ENCODE measurements at regions not wholly inside any gene's neighbourhood (a gene's known extent, or its start where the extent isn't known, plus 50 kb on each side); places are given as distances from the start of the nearest gene placed in this dataset.

DNA sequence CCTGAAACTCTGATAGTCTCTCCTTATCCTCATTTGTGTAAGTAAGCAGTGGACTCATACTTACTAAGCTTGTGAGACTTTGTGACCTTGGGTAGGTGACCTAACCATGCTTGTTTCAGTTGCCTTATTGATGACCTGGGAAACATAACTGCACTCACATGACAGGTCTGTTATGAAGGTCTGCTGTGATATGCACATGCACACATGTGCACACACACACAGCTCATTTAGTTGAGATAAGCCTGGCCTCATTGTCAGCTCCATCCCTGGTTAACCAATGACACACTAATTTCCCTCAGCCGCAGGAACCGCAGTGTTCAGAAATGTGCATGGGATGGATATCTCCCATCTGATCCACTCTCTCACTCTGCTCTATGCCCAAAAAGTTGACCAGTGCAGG is 177.2 kb downstream of the GPAM start:
- ATAC-seq (ENCODE audit: low read depth) (no peak), DNase-seq (no peak)
- no peaks in the 10 kb centered on the region for H3K4me1 Mint-ChIP-seq
- no peak overlapping the region for H3K27ac Mint-ChIP-seq
- H3K4me3 Mint-ChIP-seq = no peak overlapping the region
- no peaks in the 10 kb centered on the region for H3K9me3 Mint-ChIP-seq
- no peaks in the 10 kb centered on the region for H3K27me3 Mint-ChIP-seq
- POLR2A ChIA-PET = no interaction called here
- no peaks in the 10 kb centered on the region for H3K36me3 Mint-ChIP-seq

DNA sequence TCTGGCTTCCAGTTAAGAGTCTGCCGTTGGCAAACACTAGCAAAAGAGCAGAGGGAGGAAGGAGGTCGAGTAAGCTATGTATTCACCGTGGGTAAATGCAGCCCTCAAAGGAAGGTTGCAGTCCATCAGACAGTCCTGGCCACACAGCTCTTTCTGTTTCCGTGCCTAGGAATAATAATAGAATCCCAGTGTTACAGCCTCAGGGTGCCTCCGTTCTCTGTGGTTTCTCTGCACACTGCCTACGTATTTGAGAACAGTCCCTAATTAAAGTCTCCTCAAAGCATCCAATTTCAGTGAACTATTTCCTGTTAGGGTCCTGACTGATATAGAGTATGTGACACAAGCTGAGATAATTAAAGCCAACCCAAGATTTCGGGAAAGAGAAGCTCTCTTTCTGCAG is 176.7 kb downstream of the GPAM start:
- Mint-ChIP-seq H3K9me3 (no peaks in the 10 kb centered on the region), H3K4me3 (no peak overlapping the region), H3K36me3 (no peaks in the 10 kb centered on the region), H3K27ac (no peak overlapping the region), H3K27me3 (no peaks in the 10 kb centered on the region), H3K4me1 (no peaks in the 10 kb centered on the region)
- POLR2A ChIA-PET = no interaction called here
- ATAC-seq (ENCODE audit: low read depth) (no peak), DNase-seq (no peak)

DNA sequence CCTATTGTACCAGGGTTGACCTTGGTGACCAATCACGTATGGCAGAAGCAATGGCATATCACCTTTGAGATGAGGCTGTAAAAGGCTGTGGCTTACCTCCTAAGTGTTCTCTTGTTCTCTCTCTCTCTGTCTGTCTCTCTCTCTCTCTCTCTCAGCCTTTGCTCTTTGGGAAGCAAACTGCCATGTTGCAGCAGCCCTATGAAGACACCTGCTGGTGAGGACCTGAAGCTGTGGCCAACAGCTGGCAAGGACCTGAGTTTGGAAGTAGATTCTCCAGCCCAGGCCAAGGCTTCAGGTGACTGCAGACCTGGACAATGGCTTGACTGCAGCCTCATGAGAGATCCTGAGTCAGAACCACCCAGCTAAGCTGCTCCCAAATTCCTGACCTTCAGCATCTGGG is 161.4 kb downstream of the GPAM start:
- Mint-ChIP-seq H3K4me3 (no peak overlapping the region), H3K27me3 (no peaks in the 10 kb centered on the region), H3K4me1 (no peaks in the 10 kb centered on the region), H3K36me3 (no peaks in the 10 kb centered on the region), H3K9me3 (no peaks in the 10 kb centered on the region), H3K27ac (no peak overlapping the region)
- DNase-seq = no peak
- POLR2A ChIA-PET = no interaction called here
- ATAC-seq (ENCODE audit: low read depth) = no peak

DNA sequence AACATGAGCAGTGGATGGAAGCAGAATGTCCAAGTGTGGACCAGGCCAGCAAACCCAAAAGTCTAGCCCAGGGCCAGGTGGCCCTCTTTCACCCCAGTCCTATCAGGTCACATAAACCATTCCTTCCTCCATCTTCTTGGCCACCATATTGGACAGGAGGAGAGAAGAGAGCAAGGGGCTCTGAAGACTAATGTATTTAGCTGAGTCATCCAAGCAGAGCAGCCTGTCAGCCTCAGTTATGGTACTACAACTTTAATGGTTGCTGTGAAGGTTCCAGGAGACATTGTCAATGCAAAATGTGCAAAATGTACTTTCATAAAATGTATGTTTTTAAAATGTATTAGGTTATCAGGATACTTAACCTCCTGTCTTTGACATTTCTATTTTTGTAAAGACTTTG is 159.5 kb downstream of the GPAM start:
- Mint-ChIP-seq H3K36me3 (no peaks in the 10 kb centered on the region), H3K4me3 (no peak overlapping the region), H3K4me1 (no peaks in the 10 kb centered on the region), H3K27me3 (no peaks in the 10 kb centered on the region), H3K9me3 (peaks cover 2% of the 10 kb centered on the region), H3K27ac (no peak overlapping the region)
- ATAC-seq (ENCODE audit: low read depth) (no peak), DNase-seq (no peak)
- POLR2A ChIA-PET = no interaction called here

DNA sequence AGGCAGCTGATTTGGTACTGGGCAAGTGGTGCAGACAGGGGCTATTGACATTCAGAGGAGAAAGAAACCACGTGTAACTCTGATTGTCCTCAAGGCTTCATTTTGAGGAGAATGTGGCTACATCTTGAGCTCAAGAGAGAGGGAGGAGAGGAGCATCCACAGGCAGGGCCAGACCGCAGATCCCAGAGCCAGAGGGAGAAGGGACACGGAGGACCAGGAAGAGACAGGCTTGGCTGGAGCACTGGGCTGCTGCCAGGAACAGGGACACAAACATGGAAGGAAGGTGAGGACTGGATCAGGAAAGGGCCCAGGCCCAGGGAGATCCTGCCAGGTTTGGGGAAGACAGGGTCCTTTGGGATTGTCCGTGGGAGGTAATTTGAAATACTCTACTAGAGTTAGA is 158.3 kb downstream of the GPAM start:
- no peaks in the 10 kb centered on the region for H3K4me1 Mint-ChIP-seq
- H3K9me3 Mint-ChIP-seq = peaks cover 5% of the 10 kb centered on the region
- DNase-seq = no peak
- H3K27ac Mint-ChIP-seq = no peak overlapping the region
- H3K4me3 Mint-ChIP-seq = no peak overlapping the region
- H3K27me3 Mint-ChIP-seq = no peaks in the 10 kb centered on the region
- no peak for ATAC-seq (ENCODE audit: low read depth)
- POLR2A ChIA-PET = no interaction called here
- no peaks in the 10 kb centered on the region for H3K36me3 Mint-ChIP-seq

DNA sequence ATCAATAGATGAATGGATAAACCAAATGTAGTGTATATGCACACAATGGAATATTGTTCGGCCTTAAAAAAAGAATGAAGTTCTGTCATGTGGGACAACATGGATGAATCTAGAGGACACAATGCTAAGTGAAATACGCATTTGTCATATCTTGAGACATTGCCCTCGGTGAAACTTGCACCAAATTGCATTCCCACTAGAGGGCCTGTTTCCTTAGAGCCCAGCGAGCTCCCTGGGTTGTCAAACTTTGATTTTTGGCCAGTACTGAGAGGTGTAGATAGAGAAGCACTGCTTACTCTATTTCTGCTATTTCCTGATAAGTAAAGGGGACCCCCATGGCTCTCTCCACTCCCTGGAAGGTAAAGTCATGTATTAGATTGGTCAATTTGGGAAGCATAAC is 157.1 kb downstream of the GPAM start:
- no peaks in the 10 kb centered on the region for H3K4me1 Mint-ChIP-seq
- no peak overlapping the region for H3K27ac Mint-ChIP-seq

DNA sequence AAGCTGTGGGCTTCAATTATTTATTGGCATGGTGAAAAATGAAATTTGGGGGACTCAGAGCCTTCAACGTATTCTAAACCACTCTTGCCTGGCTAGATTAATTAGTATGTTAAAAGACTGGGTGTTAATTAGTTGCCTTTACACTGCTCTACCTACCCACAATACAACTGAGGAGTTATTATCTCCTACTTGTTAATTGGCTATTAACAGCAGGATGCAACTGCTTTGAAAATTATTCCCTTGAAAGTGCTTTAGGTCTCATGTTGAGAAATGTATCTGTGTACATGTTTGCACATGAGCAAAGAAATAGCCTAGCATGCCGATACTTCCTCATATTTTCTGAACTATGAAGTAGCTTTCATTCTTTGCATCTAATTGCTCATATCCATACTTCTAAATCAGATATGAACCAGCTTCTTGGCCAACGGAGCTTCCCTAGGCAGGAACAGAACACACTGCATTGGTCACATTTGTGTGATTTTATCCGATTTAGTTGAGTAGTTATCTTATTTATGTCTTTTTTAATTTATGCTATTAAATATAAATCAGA is 155.8 kb downstream of the GPAM start:
- no peak overlapping the region for H3K27ac Mint-ChIP-seq
- DNase-seq (no peak), ATAC-seq (ENCODE audit: low read depth) (no peak)
- no peaks in the 10 kb centered on the region for H3K36me3 Mint-ChIP-seq
- H3K27me3 Mint-ChIP-seq = no peaks in the 10 kb centered on the region
- no peaks in the 10 kb centered on the region for H3K4me1 Mint-ChIP-seq
- H3K9me3 Mint-ChIP-seq = peaks cover 7% of the 10 kb centered on the region
- no peak overlapping the region for H3K4me3 Mint-ChIP-seq
- POLR2A ChIA-PET = no interaction called here

More for the DNA sequence above, 157.1 kb downstream of the GPAM start:
- no peak overlapping the region for H3K4me3 Mint-ChIP-seq
- H3K36me3 Mint-ChIP-seq = no peaks in the 10 kb centered on the region
- POLR2A ChIA-PET = no interaction called here
- no peak for DNase-seq
- no peak for ATAC-seq (ENCODE audit: low read depth)
- no peaks in the 10 kb centered on the region for H3K27me3 Mint-ChIP-seq
- peaks cover 7% of the 10 kb centered on the region for H3K9me3 Mint-ChIP-seq

DNA sequence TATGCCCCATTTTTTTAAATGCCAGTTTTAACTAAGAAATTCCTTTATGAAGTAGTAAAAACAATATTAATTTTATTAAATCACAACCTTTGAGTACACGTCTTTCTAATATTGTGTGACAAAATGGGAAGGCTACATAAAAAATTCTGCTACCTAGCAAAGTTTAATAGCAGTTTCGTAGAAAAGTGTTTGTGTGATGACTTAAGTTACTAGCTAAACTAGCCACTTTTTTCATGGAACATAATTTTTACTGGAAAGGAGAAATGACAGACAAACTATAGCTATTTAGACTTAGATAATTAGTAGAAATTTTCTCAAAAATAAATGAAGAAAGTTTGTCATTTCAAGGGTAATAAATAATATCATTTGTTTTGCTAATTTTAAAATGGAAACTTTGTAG is 153.1 kb downstream of the GPAM start:
- Mint-ChIP-seq H3K9me3 (peaks cover 7% of the 10 kb centered on the region), H3K27me3 (no peaks in the 10 kb centered on the region), H3K4me1 (no peaks in the 10 kb centered on the region), H3K4me3 (no peak overlapping the region), H3K27ac (no peak overlapping the region), H3K36me3 (no peaks in the 10 kb centered on the region)
- ATAC-seq (ENCODE audit: low read depth) (no peak), DNase-seq (no peak)
- POLR2A ChIA-PET = no interaction called here

DNA sequence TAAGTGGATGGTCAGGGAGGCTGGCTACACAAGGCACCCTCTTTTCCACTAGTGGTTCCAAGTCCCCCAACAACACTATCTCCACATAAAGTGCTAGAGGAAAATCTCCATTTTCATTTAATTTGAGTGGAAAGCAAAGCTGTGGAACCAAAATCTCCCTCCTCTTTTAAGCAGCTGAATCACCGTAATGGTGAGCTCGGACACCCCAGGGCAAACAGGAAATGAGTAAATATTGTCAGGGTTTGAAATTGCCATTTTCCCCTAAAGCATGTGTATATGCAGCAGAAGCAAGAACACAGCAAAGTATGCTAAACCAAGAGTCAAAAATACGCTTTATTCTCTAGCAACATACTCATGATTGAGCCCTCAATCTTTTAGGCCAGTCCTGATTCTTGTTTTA is 143.7 kb downstream of the GPAM start:
- Mint-ChIP-seq H3K27ac (no peak overlapping the region), H3K4me1 (no peaks in the 10 kb centered on the region), H3K4me3 (no peak overlapping the region), H3K36me3 (no peaks in the 10 kb centered on the region), H3K27me3 (no peaks in the 10 kb centered on the region), H3K9me3 (peaks cover 4% of the 10 kb centered on the region)
- POLR2A ChIA-PET = no interaction called here
- DNase-seq (no peak), ATAC-seq (ENCODE audit: low read depth) (no peak)

DNA sequence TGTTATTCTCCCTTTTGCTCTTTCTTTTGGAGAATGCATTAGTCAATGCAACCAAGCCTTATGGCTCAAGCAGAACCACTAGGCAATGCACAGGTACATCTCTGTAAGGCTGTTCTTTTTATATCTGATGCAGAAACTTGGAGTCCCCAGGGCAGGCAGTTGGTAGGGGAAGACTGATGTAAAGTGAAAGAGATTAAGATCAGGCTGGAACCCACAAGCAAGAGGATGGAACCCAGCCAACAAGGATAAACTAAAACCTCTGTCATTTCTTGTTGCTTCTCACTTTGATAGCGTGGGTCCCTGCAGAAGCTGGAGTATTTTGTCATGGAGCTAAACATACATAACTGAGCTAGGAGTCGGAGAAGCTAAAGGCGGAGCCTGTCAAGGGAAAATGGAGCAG is 142.9 kb downstream of the GPAM start:
- Mint-ChIP-seq H3K4me3 (no peak overlapping the region), H3K36me3 (no peaks in the 10 kb centered on the region), H3K4me1 (no peaks in the 10 kb centered on the region), H3K27me3 (no peaks in the 10 kb centered on the region), H3K9me3 (peaks cover 4% of the 10 kb centered on the region), H3K27ac (no peak overlapping the region)
- DNase-seq (no peak), ATAC-seq (ENCODE audit: low read depth) (no peak)
- POLR2A ChIA-PET = no interaction called here

DNA sequence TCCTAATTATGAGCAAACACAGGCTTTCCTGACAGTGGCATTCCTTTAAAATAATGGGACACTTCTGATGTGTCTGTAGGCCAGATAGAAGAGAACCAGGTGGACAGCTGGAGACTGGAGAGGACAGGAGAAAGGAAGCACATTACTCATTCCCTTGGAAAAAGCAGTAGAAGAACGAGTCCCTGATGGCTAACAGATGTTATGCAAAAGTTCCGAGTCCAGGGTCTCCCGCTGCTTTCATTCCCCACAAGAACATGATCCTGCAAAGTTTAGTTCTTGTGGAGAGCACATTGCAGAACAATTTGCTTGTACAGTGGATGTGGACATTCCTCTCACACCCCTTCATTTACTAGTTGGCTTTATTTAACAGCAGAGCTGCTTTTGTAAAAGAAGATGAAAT is 137.6 kb downstream of the GPAM start:
- H3K4me1 Mint-ChIP-seq = no peaks in the 10 kb centered on the region
- DNase-seq = no peak
- H3K36me3 Mint-ChIP-seq = no peaks in the 10 kb centered on the region
- no peak for ATAC-seq (ENCODE audit: low read depth)
- H3K27me3 Mint-ChIP-seq = no peaks in the 10 kb centered on the region
- H3K4me3 Mint-ChIP-seq = no peak overlapping the region
- no peak overlapping the region for H3K27ac Mint-ChIP-seq
- POLR2A ChIA-PET = no interaction called here
- peaks cover 4% of the 10 kb centered on the region for H3K9me3 Mint-ChIP-seq

DNA sequence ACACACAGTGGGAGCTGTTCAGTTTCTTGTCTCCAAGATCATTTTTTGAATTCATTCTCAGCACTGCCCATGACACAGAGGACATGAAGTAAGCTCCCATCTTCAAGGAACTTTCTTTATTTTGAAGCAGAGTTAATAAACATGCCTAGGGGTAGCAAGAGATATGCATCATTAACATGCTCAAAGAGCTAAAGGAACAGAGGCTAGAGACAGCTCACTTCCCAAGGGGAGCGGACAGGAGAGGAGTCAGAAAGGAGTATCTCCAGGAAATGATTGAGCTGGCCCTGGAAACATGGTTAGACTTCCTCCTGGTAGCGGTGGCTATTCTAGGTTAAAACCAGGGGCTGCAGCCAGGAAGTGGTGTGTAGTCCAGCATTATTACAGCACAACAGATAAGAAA is 135.9 kb downstream of the GPAM start:
- H3K4me3 Mint-ChIP-seq = no peak overlapping the region
- H3K9me3 Mint-ChIP-seq = peaks cover 1% of the 10 kb centered on the region
- no peaks in the 10 kb centered on the region for H3K36me3 Mint-ChIP-seq
- no peaks in the 10 kb centered on the region for H3K27me3 Mint-ChIP-seq
- DNase-seq (no peak), ATAC-seq (ENCODE audit: low read depth) (no peak)
- no peaks in the 10 kb centered on the region for H3K4me1 Mint-ChIP-seq
- H3K27ac Mint-ChIP-seq = no peak overlapping the region
- POLR2A ChIA-PET = no interaction called here

DNA sequence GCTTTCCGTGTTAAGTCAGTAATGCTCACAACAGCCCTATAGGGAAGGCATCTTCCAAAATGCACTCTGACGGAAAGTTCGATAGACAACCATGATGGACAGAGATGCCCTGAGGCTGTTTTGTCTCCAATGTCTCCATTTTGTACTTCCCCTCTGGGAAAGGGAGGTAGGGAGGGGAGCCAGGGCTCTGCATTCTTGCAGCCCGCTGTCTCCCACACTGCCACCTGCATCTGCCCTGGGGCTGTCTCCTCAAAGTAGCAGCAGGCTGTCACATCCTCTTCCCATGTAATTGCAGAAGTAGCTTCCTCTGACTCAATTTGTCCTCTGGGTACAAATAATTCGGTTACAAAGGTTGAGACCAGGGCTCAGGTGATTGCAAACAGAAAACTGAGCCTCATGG is 131.4 kb downstream of the GPAM start:
- Mint-ChIP-seq H3K4me3 (no peak overlapping the region), H3K36me3 (no peaks in the 10 kb centered on the region), H3K27me3 (no peaks in the 10 kb centered on the region), H3K4me1 (no peaks in the 10 kb centered on the region), H3K27ac (no peak overlapping the region), H3K9me3 (no peaks in the 10 kb centered on the region)
- DNase-seq (no peak), ATAC-seq (ENCODE audit: low read depth) (no peak)
- POLR2A ChIA-PET = no interaction called here

DNA sequence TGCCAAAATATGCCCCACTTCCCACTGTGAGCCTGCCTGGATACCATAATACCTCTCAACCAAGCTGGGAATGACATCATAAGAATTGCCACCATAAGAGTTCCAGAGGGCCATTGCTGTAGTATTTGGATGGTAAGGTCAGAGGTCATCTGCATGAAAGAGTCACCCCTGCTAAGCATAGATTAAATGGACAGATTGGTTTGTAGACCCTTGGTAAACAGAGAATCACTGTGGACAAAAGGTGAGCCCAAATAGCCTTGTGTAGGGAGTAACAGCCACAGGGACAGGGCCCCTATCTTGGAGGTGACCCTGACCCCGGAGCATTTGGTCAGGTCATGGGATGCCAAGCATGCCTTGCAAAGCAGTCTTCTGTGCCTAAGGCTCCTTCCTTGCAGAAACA is 129.7 kb downstream of the GPAM start:
- no peaks in the 10 kb centered on the region for H3K4me1 Mint-ChIP-seq

DNA sequence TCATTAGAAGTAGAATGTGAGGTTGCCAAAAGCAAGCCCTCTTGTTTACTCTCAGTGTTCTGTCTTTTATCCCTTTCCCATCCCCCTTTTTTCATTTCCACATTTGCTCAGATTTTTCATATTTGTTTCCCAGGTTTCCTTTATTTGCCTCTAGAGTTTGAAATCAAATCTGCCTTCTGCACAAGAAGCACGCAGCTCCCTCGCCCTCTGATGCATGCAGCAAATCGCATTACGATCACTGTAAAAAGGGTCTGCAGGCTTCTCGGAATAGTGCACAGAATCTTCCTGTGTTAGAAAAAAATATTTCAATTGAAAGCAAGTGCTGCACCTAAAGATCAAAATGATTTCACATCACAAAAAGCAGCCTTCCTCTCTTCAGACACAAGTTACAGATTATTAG is 129.0 kb downstream of the GPAM start:
- H3K9me3 Mint-ChIP-seq = no peaks in the 10 kb centered on the region
- no peaks in the 10 kb centered on the region for H3K36me3 Mint-ChIP-seq
- POLR2A ChIA-PET = no interaction called here
- DNase-seq (no peak), ATAC-seq (ENCODE audit: low read depth) (no peak)
- H3K27ac Mint-ChIP-seq = no peak overlapping the region
- no peaks in the 10 kb centered on the region for H3K27me3 Mint-ChIP-seq
- no peak overlapping the region for H3K4me3 Mint-ChIP-seq
- no peaks in the 10 kb centered on the region for H3K4me1 Mint-ChIP-seq

More for the DNA sequence above, 129.7 kb downstream of the GPAM start:
- no peaks in the 10 kb centered on the region for H3K36me3 Mint-ChIP-seq
- H3K9me3 Mint-ChIP-seq = no peaks in the 10 kb centered on the region
- no peak for DNase-seq
- no peaks in the 10 kb centered on the region for H3K27me3 Mint-ChIP-seq
- no peak overlapping the region for H3K27ac Mint-ChIP-seq
- ATAC-seq (ENCODE audit: low read depth) = no peak
- POLR2A ChIA-PET = no interaction called here
- no peak overlapping the region for H3K4me3 Mint-ChIP-seq
